KOPT-K1 (cell line): ENCODE measurements at regions not wholly inside any gene's neighbourhood (a gene's known extent, or its start where the extent isn't known, plus 50 kb on each side); places are given as distances from the start of the nearest gene placed in this dataset.

Experiments used
- H3K27ac ChIP-seq: fragments of 200-600 bp; sonication (generic); 2 replicates; pipeline ENCODE4 v1.5.1; 2016; ENCODE audit warnings: antibody characterized with exemption, mild to moderate bottlenecking, low read depth, low read length; ENCODE audit not compliant: poor library complexity, severe bottlenecking
- H3K36me3 ChIP-seq: fragments of 200-600 bp; sonication (generic); 2 replicates; pipeline ENCODE4 v1.5.1; 2017; ENCODE audit warnings: antibody characterized with exemption, mild to moderate bottlenecking, low read length, moderate library complexity; ENCODE audit not compliant: insufficient read depth
- H3K9me3 ChIP-seq: fragments of 200-600 bp; sonication (generic); 2 replicates; pipeline ENCODE4 v1.5.1; 2017; ENCODE audit warnings: antibody characterized with exemption, low read length, mild to moderate bottlenecking; ENCODE audit not compliant: insufficient read depth, poor library complexity, severe bottlenecking

DNA sequence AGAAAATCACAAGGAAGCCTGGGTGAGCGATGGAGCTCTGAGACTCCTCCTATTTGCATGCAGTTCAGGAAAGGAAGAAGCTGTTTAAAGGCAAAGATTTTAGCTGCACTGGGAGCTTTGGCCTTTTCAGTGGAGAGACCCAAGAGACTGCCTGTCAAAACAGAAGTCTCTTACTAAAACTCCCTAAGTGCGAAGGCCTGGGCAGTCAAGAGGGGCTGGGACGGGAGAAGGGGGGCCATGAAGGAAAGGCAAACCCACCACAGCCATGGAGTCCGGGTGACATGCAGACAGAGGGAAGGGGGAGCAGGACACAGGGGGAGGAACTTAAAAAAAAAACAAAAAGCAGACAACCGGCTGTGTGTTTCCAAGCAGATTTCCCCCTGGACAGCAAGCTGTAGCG is 537.6 kb upstream of the NOX3 start:
- H3K9me3 ChIP-seq = no peaks in the 10 kb centered on the region
- no peaks in the 10 kb centered on the region for H3K36me3 ChIP-seq
- H3K27ac ChIP-seq = no peak overlapping the region

DNA sequence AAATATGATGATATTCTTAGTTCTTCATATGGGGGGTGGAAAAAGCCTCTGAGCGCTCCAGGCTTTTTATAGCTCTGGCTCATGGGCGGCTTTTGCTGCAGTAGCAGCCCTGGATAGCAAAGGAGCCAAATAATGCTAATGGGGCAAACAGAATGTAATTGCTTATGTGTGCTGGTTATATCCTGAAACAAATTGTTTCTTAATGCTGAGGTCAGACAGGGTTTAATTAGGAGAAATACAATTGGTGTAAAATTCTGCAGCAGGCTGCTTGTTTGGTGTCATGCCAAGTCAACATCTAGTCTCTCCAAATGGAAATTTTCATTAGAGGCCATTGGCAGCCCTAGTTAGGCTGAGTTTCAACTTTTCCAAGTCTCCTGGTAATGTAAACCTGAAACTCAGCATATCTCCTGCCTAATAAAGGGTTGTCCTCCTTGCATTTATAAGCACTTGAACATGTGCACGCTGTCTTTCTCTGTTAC is 530.1 kb upstream of the NOX3 start:
- Histone ChIP-seq H3K27ac (no peak overlapping the region), H3K36me3 (no peaks in the 10 kb centered on the region), H3K9me3 (no peaks in the 10 kb centered on the region)

DNA sequence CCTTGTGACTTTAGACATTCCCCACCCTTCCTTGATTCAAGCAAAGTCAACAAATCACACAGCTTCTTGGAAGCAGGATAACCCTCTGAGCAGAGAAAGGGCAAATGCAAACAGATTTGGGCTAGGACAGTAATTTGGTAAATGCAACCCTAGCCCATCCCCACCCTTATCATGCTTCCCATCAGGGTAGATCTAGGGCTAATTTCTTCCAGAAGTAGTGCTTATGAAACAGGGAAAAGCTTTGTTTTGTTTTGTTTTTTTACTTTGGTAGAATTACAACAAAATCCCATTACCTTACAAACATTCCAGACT is 525.1 kb upstream of the NOX3 start:
- Histone ChIP-seq H3K27ac (no peak overlapping the region), H3K9me3 (no peaks in the 10 kb centered on the region), H3K36me3 (no peaks in the 10 kb centered on the region)

DNA sequence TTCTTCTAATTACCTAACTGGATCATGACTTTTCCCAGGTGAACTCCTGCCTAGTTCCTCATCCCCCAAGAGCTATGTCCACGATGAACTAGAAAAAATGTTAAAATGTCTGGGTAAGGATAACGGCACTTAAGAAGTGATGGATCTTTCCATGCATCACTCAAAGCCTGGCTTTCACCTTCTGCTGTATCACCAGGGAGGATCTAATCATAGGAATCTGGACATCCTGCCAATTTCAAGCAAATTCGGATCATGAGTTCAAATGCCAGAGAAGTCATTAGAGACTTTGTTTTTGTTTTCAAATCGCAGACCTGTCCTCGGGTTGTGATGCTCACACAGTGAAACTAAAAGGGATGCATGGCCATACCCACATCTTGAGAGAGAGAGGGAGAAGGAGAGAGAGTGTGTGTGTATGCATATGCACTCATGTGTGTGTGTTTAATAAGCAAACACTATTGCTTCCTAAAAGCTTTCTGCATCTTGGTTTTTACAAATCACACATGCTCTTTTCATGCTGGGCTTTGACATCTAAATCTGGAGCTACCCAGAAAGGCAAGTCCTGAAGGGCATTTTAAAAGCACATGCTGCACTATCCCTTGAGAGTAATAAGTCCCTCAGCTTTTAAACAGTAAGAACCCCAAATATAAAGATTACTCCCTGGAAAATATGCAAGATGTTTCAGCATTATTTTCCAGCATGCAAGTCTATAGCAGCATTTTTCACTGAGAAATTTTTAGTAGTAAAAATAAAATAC is 524.6 kb upstream of the NOX3 start:
- Histone ChIP-seq H3K9me3 (no peaks in the 10 kb centered on the region), H3K36me3 (no peaks in the 10 kb centered on the region), H3K27ac (no peak overlapping the region)

DNA sequence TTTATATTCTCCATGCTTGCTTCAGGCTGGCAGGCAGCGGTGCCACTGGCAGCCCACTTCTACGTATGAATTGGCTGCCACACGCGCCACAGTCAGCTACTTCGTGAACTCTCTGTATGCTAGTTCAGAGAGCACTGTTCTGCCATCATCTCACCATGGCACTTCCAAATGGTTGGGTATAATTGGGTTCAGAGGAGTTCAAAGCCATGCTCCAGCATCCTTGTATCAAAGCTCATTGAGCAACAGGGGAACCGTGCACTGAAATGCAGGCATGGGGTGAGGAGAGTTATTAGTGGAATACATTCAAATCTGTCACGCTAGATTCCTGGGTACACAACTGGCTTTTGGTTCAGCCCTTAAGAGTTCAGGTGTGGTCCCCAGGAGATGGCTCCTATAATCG is 519.9 kb upstream of the NOX3 start:
- Histone ChIP-seq H3K36me3 (no peaks in the 10 kb centered on the region), H3K27ac (no peak overlapping the region), H3K9me3 (no peaks in the 10 kb centered on the region)

DNA sequence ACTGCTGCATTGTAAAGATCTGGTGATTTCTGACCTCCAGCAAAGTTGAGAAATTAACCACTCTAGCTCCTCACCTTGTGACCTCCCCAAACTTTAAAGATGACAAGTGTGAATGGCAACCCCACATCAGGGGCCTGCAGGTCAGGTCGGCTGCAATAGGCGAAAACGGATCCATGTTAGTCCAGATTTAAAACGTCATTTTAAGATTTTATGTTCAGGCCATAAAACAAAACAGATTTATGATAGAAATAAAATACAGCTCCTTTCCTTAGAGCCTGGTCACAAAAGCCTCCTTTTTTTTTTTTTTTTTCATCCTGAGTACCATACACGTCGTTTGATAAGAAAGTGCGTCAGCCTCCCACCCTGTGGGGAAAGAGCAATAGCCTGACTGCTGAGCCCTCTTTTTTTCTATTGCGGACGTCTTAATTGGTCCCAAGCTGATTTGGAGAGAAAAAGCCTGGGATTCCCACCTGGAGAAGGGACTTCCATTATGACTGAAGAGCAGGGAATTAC is 519.2 kb upstream of the NOX3 start:
- no peaks in the 10 kb centered on the region for H3K36me3 ChIP-seq
- H3K9me3 ChIP-seq = no peaks in the 10 kb centered on the region
- H3K27ac ChIP-seq = no peak overlapping the region

DNA sequence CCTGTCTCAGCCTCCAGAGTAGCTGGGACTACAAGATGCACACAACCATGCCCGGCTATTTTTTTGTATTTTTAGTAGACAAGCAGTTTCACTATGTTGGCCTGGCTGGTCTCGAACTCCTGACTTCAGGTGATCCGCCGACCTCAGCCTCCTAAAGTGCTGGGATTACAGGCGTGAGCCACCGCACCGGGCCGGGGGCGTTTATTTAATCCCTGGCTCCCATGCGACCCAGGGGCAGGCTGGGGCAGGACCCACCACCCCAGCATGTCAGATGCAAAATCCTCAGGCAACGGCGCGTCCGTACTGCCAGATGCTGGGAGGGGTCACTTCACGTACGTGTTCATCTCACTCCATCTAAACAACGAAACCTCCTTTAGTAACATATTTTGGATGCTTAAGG is 518.7 kb upstream of the NOX3 start:
- H3K27ac ChIP-seq = no peak overlapping the region
- no peaks in the 10 kb centered on the region for H3K36me3 ChIP-seq
- no peaks in the 10 kb centered on the region for H3K9me3 ChIP-seq

DNA sequence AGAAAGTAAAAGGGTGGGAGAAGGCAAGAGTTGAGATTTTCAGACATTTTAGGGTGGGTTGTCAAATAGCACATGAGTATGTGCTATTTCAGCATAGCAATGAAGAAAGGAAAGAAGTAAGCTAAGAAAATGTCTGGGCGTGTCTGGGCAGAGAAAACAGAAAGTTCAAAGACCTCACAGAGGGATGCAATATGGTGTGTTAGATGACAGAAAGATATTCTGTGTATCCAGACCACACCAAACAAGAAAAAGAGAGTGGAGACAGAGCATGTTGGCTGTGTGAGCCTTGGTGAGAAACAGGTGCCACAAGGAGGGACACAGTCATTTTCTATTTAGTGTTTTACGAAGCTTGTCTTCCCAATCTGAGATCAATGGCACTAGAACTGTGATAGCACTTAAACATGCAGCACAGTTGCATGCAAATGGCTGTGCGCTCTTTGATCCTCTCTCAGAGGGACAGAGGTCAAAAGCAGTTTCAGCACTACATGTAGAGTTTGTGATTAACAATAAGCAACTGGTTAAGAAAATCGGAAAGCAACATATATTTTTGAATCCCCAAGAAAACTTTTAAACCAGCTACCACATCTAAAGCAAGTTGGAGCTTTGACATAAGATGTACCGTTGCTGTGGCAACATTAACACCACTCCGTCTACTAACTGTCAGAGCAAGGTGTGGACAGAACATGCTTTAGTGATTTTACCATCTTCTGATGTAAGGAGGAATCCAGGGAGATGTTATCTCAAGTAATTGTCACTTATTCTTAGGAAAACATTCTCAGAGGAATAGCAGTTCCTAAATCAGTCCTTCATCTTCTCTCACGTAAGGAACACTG is 515.5 kb upstream of the NOX3 start:
- H3K36me3 ChIP-seq = no peaks in the 10 kb centered on the region
- no peak overlapping the region for H3K27ac ChIP-seq
- H3K9me3 ChIP-seq = no peaks in the 10 kb centered on the region

DNA sequence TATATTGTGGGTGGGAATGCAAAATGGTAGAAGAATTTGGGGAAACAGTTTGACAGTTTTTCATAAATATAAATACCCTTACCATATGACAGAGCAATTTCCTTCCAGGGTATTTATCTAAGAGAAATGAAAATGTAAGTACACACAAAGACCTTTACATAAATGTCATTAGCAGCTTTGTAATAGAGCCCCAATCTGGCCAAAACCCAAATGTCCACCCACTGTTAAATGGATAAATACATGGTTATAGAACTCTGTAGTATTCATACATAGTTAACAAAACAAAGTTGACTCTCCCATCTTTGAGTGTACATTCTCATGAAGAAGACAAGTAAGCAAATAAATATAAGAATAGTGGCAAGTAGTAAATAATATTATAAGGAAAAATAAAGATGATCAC is 514.8 kb upstream of the NOX3 start:
- Histone ChIP-seq H3K9me3 (no peaks in the 10 kb centered on the region), H3K36me3 (no peaks in the 10 kb centered on the region), H3K27ac (no peak overlapping the region)

DNA sequence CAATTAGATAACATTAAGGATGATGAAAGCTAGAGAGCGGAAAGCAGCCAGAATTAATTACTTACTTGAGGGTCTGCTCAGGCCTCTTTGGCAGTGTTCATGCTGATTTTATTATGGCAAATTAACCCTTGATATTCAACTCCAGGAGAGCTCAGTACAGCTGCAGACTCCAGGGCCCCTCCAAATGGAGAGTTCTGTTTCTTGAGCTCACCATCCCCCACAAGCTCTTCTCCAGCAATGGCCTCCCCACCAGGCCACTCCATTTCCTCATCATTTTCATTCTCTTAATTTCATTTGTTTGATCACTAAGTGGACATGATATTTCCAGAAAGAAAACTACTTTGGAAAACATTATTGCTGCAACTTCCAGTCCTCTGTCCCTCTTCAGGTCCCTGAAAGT is 513.3 kb upstream of the NOX3 start:
- Histone ChIP-seq H3K27ac (no peak overlapping the region), H3K36me3 (no peaks in the 10 kb centered on the region), H3K9me3 (no peaks in the 10 kb centered on the region)

DNA sequence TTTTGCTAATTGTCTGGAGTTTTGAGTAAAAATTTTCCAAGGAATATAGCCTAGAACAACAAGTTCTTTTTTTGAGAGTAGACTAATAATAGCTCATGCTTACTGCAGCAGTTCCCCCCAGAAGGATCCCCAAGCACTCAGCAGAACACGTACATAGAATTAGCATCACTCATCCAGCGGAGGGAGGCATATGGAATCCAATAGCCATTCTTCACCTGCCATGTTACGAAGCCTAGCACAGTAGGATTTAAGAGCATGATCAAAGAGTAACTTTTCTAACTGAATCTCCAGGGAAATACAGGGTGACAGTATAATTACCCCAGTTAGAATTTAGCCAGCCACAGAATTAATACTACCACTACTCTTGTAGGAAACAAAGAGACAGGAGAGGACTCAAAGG is 511.7 kb upstream of the NOX3 start:
- no peak overlapping the region for H3K27ac ChIP-seq
- H3K9me3 ChIP-seq = no peaks in the 10 kb centered on the region
- H3K36me3 ChIP-seq = no peaks in the 10 kb centered on the region

DNA sequence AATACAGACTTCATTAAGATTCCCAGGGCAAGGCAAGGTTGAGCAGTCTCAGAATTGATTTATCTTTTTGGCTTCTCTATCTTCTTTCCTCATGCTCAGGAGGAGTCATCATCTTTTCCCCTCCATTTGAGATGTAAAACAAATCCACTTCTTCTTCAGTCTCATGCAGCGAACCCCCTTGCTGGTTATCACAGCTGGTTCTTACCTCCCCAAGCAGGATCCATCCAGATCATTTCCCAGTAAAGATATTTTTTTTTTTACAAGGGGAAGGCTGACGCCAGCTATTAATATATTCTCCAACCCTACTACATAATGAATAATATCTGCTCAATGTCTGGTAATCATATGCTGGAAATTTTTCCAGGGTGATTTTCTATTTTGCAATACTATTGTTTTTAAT is 508.9 kb upstream of the NOX3 start:
- H3K36me3 ChIP-seq = no peaks in the 10 kb centered on the region
- H3K9me3 ChIP-seq = no peaks in the 10 kb centered on the region
- no peak overlapping the region for H3K27ac ChIP-seq

DNA sequence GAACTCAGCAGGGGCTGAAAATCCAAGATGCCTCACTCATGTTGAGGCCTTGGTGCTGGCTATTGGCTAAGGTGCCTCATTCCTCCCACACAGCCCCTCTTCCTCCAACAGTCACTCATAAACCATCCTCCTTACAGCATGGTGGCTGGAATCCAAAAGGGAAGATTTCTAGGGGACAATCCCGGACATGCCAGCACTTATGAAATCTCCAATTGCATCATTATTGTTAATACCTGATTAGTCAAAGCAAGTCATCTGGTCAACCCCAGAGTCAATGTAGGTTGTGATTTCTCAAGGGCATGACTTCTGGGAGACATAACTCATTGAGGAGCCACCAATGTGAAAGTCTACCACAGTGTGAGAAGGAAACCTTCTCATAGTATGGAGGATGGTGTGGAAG is 506.6 kb upstream of the NOX3 start:
- Histone ChIP-seq H3K9me3 (no peaks in the 10 kb centered on the region), H3K36me3 (no peaks in the 10 kb centered on the region), H3K27ac (no peak overlapping the region)

DNA sequence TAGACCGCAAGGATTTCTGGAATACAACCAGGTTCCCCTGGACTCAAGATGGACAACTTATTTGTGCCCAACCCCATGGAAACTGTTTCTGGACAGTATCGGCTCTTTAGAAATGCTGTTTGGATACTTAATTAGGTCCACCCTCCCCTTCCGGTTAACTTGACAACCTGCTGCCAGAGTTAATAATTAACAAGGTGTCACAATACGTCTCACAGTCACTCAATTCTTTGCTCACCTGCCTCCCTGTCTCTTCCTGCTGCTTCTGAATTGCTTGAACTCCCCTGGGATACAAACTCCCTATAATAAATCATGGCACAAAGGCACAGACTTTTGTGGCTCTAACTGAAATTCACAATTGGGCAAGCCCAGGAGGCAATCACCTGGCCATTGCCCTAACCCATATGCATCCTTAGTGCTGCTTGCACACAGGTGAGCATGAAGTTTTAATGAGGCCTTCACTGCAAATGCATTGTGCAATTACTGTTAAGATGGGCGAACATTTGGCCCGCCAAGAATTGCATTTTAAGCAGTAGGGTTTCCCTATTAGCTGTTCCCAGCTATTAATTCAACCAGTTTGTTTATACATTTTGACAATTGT is 504.4 kb upstream of the NOX3 start:
- H3K9me3 ChIP-seq = no peaks in the 10 kb centered on the region
- H3K27ac ChIP-seq = no peak overlapping the region
- H3K36me3 ChIP-seq = no peaks in the 10 kb centered on the region

DNA sequence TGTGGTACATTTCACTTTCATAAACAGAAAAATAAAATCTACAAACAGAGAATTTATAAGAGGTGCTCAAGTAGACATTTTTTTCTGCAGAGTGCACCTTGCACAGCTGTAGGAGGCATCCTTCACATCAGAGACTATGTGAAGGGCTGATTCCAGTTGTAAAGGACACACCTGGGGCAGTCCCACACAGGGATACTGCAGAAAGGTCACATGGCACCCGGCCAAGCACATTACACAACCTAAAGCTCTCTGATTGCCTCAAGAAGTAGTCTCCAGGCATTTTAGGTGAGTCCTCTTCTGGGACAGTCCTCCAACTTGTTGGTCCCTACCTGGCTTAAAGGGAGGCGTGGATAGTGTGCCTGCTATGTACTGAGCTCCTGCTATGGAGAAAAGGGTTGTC is 502.9 kb upstream of the NOX3 start:
- H3K9me3 ChIP-seq = no peaks in the 10 kb centered on the region
- no peak overlapping the region for H3K27ac ChIP-seq
- H3K36me3 ChIP-seq = no peaks in the 10 kb centered on the region
